ENCODE measurements at regions not wholly inside any gene's neighbourhood (a gene's known extent, or its start where the extent isn't known, plus 50 kb on each side); places are given as distances from the start of the nearest gene placed in this dataset.

- TF ChIP-seq CTCF (conservative IDR thresholded peaks at IDR 0.05 in 1 of 2, IDR thresholded peaks at IDR 0.05 in 1 of 2; ENCODE audit: low read depth in 1 of 2, low read length in 2 of 2) (no peak), EZH2 (IDR thresholded peaks at IDR 0.05; ENCODE audit: low read length, missing control alignments) (no peak)
Measured at GRCh38 chr20:19834783-19835182, 76.7 kb downstream of the RIN2 start.
